Gastrocnemius medialis (tissue), 4 donors: ENCODE measurements at regions not wholly inside any gene's neighbourhood (a gene's known extent, or its start where the extent isn't known, plus 50 kb on each side); places are given as distances from the start of the nearest gene placed in this dataset.

Experiments
- ATAC-seq, 2 donors: fragments of 150-250 bp; one replicate each; pipeline ENCODE4 v1.9.1; 2016
- DNase-seq, 2 donors: peaks; one replicate each; pipeline ENCODE4 v3.0.0-alpha.2; 2019
- H3K27ac ChIP-seq, 4 donors: fragments of 200-600 bp; sonication (generic); 1 replicate in 1 of 4; 2 replicates in 3 of 4; pipeline ENCODE4 v1.5.1; 2016 to 2018; ENCODE audit warnings: mild to moderate bottlenecking in 2 of 4, moderate library complexity in 1 of 4
- H3K27me3 ChIP-seq, 3 donors: fragments of 200-600 bp; sonication (generic) in 2 of 3; 1 replicate in 1 of 3; 2 replicates in 2 of 3; pipeline versions ENCODE4 v1.5.1 to v1.6.0; 2016 to 2019; ENCODE audit warnings: mild to moderate bottlenecking in 1 of 3, moderate library complexity in 1 of 3
- H3K36me3 ChIP-seq, 2 donors: fragments of 200-600 bp; sonication (generic) in 1 of 2; one replicate each; pipeline ENCODE4 v1.5.1; 2017 to 2018
- H3K4me1 ChIP-seq, 2 donors: fragments of 200-600 bp; sonication (generic) in 1 of 2; one replicate each; pipeline ENCODE4 v1.5.1; 2016 to 2017; ENCODE audit warnings: mild to moderate bottlenecking in 2 of 2
- H3K4me3 ChIP-seq, 4 donors: fragments of 200-600 bp; sonication (generic) in 3 of 4; 1 replicate in 1 of 4; 2 replicates in 3 of 4; pipeline ENCODE4 v1.5.1; 2016 to 2019; ENCODE audit warnings: mild to moderate bottlenecking in 2 of 4
- H3K9me3 ChIP-seq, 3 donors: fragments of 200-600 bp; sonication (generic) in 2 of 3; 1 replicate in 1 of 3; 2 replicates in 2 of 3; pipeline ENCODE4 v1.5.1; 2016 to 2019
- CTCF ChIP-seq, 5 experiments: fragments of 450-650 bp in 3 of 5; fragments of 200-600 bp in 2 of 5; sonication (generic) in 2 of 5; IDR thresholded peaks in 4 of 5; conservative IDR thresholded peaks in 1 of 5; 1 replicate in 4 of 5; 2 replicates in 1 of 5; pipeline ENCODE4 v1.5.1; 2016 to 2019; ENCODE audit warnings: antibody characterized with exemption in 5 of 5, mild to moderate bottlenecking in 3 of 5, moderate library complexity in 3 of 5
- POLR2A ChIP-seq, 2 donors: fragments of 450-650 bp; IDR thresholded peaks; one replicate each; pipeline ENCODE4 v1.6.1; 2017; ENCODE audit warnings: antibody characterized with exemption in 2 of 2, mild to moderate bottlenecking in 2 of 2, moderate library complexity in 2 of 2
- in situ Hi-C, 4 donors: fragments of 200-750 bp; cut with MboI; loops; one replicate each; pipeline versions ENCODE4 v1.15.0 to v1.8.0; 2017; ENCODE audit warnings: low sequenced_read_pairs in 4 of 4
- intact Hi-C: fragments of 100-400 bp; cut with DNase I; formaldehyde crosslinking; loops from one replicate; pipeline ENCODE4 v1.15.1; 2023; ENCODE audit warnings: low total_unique reads

GRCh38 chr1:60936163-60936562 lies 146.2 kb upstream of the NFIA start:
- intact Hi-C loops (no loop called here), in situ Hi-C loops (no loop called here)
- TF ChIP-seq POLR2A (IDR thresholded peaks at IDR 0.05) (no peak), CTCF (IDR thresholded peaks at IDR 0.05 in 4 of 5, conservative IDR thresholded peaks at IDR 0.05 in 1 of 5) (no peak)
- H3K27me3 ChIP-seq = no peaks in the 10 kb centered on the region
- H3K36me3 ChIP-seq = no peaks in the 10 kb centered on the region
- H3K4me3 ChIP-seq = no peak overlapping the region
- H3K4me1 ChIP-seq = peaks cover 21 to 27% of the 10 kb centered on the region in 2 donors
- no peak for DNase-seq
- peak overlapping the region in 3 of 4 donors; percentile 5 to 70 (median 51) for H3K27ac ChIP-seq
- no peaks in the 10 kb centered on the region for H3K9me3 ChIP-seq
- ATAC-seq = peak; percentile 47 to 78

GRCh38 chr1:60935599-60936110 lies 146.7 kb upstream of the NFIA start:
- no peak for TF ChIP-seq POLR2A (IDR thresholded peaks at IDR 0.05)
- no peak for TF ChIP-seq CTCF (IDR thresholded peaks at IDR 0.05 in 4 of 5, conservative IDR thresholded peaks at IDR 0.05 in 1 of 5)
- ATAC-seq (no peak), DNase-seq (no peak)
- Histone ChIP-seq H3K4me1 (peaks cover 21 to 27% of the 10 kb centered on the region in 2 donors), H3K4me3 (no peak overlapping the region), H3K27me3 (no peaks in the 10 kb centered on the region), H3K36me3 (no peaks in the 10 kb centered on the region), H3K27ac (peak overlapping the region in 3 of 4 donors; percentile 5 to 70 (median 51)), H3K9me3 (no peaks in the 10 kb centered on the region)
- in situ Hi-C loops = no loop called here
- intact Hi-C loops = no loop called here

- DNase-seq (no peak), ATAC-seq (no peak)
- in situ Hi-C loops (no loop called here), intact Hi-C loops (no loop called here)
- Histone ChIP-seq H3K27ac (no peak overlapping the region), H3K36me3 (no peaks in the 10 kb centered on the region), H3K9me3 (no peaks in the 10 kb centered on the region), H3K4me3 (no peak overlapping the region), H3K4me1 (no peaks in the 10 kb centered on the region), H3K27me3 (no peaks in the 10 kb centered on the region)
- TF ChIP-seq CTCF (IDR thresholded peaks at IDR 0.05 in 4 of 5, conservative IDR thresholded peaks at IDR 0.05 in 1 of 5) = no peak
- TF ChIP-seq POLR2A (IDR thresholded peaks at IDR 0.05) = no peak
Measured at GRCh38 chr1:60930130-60930529, 152.2 kb upstream of the NFIA start.

- ATAC-seq = no peak
- no peaks in the 10 kb centered on the region for H3K27me3 ChIP-seq
- intact Hi-C loops (no loop called here), in situ Hi-C loops (no loop called here)
- H3K27ac ChIP-seq = no peak overlapping the region
- DNase-seq = no peak
- H3K4me3 ChIP-seq = no peak overlapping the region
- H3K36me3 ChIP-seq = no peaks in the 10 kb centered on the region
- TF ChIP-seq POLR2A (IDR thresholded peaks at IDR 0.05) (no peak), CTCF (IDR thresholded peaks at IDR 0.05 in 4 of 5, conservative IDR thresholded peaks at IDR 0.05 in 1 of 5) (no peak)
- no peaks in the 10 kb centered on the region for H3K9me3 ChIP-seq
- H3K4me1 ChIP-seq = peaks cover 9 to 23% of the 10 kb centered on the region in 2 donors
Measured at GRCh38 chr1:60924964-60925798, 157.2 kb upstream of the NFIA start.
